ENCODE measurements at regions not wholly inside any gene's neighbourhood (a gene's known extent, or its start where the extent isn't known, plus 50 kb on each side); places are given as distances from the start of the nearest gene placed in this dataset.
"Not testable (repeated sequence)": the region's sequence is repeated elsewhere in the genome, so short reads cannot be mapped to it uniquely, and the experiment has no call there.

GRCh38 chr12:34142430-34142829 is 120.1 kb downstream of the ALG10 start:
- H3K27me3 ChIP-seq (ENCODE audit: insufficient read depth, insufficient read length): no peaks in the 10 kb centered on the region
- TF ChIP-seq YY1 (IDR thresholded peaks at IDR 0.05; ENCODE audit: insufficient read depth, insufficient read length) (no peak), SUZ12 (IDR thresholded peaks at IDR 0.05; ENCODE audit: extremely low read depth, insufficient read depth, insufficient read length) (no peak), ZNF274 (IDR thresholded peaks at IDR 0.05; ENCODE audit: low read depth, low read length) (no peak)
- H3K9ac ChIP-seq (ENCODE audit: insufficient read length, low read depth): no peak overlapping the region
- no peaks in the 10 kb centered on the region for H3K36me3 ChIP-seq (ENCODE audit: insufficient read depth, insufficient read length, low read length)
- H3K4me1 ChIP-seq (ENCODE audit: insufficient read depth, insufficient read length): no peaks in the 10 kb centered on the region
- H3K4me3 ChIP-seq (ENCODE audit: insufficient read length, low read depth): no peak overlapping the region
- no peaks in the 10 kb centered on the region for H3K9me3 ChIP-seq (ENCODE audit: insufficient read depth, low read length)
- DNase-seq (ENCODE audit: low read depth, low spot score): no peak

- TF ChIP-seq ZNF274 (IDR thresholded peaks at IDR 0.05; ENCODE audit: low read depth, low read length) (no peak), YY1 (IDR thresholded peaks at IDR 0.05; ENCODE audit: insufficient read depth, insufficient read length) (no peak), SUZ12 (IDR thresholded peaks at IDR 0.05; ENCODE audit: extremely low read depth, insufficient read depth, insufficient read length) (no peak)
- H3K27me3 ChIP-seq (ENCODE audit: insufficient read depth, insufficient read length): no peaks in the 10 kb centered on the region
- DNase-seq (ENCODE audit: low read depth, low spot score): no peak
- H3K9ac ChIP-seq (ENCODE audit: insufficient read length, low read depth): no peak overlapping the region
- no peak overlapping the region for H3K4me3 ChIP-seq (ENCODE audit: insufficient read length, low read depth)
- H3K36me3 ChIP-seq (ENCODE audit: insufficient read depth, insufficient read length, low read length): no peaks in the 10 kb centered on the region
- H3K9me3 ChIP-seq (ENCODE audit: insufficient read depth, low read length): no peaks in the 10 kb centered on the region
- H3K4me1 ChIP-seq (ENCODE audit: insufficient read depth, insufficient read length): no peaks in the 10 kb centered on the region
Measured at GRCh38 chr12:34151019-34151418, 128.7 kb downstream of the ALG10 start.

GRCh38 chr12:34163443-34163842 is 141.1 kb downstream of the ALG10 start:
- H3K9ac ChIP-seq (ENCODE audit: insufficient read length, low read depth): no peak overlapping the region
- no peaks in the 10 kb centered on the region for H3K36me3 ChIP-seq (ENCODE audit: insufficient read depth, insufficient read length, low read length)
- no peaks in the 10 kb centered on the region; the same call in 1 of the 2 replicates for H3K9me3 ChIP-seq (ENCODE audit: insufficient read depth, low read length)
- no peak for TF ChIP-seq ZNF274 (IDR thresholded peaks at IDR 0.05; ENCODE audit: low read depth, low read length)
- no peak for TF ChIP-seq YY1 (IDR thresholded peaks at IDR 0.05; ENCODE audit: insufficient read depth, insufficient read length)
- TF ChIP-seq SUZ12 (IDR thresholded peaks at IDR 0.05; ENCODE audit: extremely low read depth, insufficient read depth, insufficient read length): no peak
- H3K27me3 ChIP-seq (ENCODE audit: insufficient read depth, insufficient read length): no peaks in the 10 kb centered on the region
- H3K4me1 ChIP-seq (ENCODE audit: insufficient read depth, insufficient read length): no peaks in the 10 kb centered on the region
- no peak for DNase-seq (ENCODE audit: low read depth, low spot score)
- no peak overlapping the region for H3K4me3 ChIP-seq (ENCODE audit: insufficient read length, low read depth)

DNA sequence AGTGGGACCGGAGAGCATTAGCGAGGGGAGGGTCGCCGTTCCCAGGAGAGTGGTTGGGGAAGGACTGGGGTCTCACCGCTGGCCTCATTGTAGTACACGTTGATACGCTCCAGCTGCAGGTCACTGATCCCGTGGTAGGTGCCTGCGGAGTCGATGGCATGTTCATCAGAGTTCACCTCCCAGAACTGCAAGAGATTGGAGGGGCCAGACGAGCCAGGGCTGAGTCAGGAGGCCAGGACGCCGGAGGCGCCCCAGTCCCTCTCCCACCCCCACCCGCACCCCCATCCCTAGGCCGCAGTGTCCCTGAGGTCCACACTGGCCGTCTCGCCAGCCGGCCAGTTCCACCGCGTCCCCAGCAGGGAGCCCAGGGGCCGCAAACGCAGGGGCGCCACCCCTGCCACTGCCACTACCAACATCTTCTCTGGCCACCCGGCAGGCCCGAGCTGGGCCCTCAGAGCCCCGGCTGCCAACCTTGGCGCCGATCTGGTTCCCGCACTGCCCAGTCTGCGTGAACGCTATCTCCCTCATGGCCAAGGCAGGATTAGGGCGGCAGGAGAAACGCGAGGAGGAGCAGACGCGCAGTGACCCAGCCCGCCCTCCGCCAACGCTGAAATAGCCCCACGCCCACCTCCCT is 144.2 kb downstream of the ALG10 start:
- no peak for DNase-seq (ENCODE audit: low read depth, low spot score)
- H3K4me1 ChIP-seq (ENCODE audit: insufficient read depth, insufficient read length): no peaks in the 10 kb centered on the region
- no peak overlapping the region for H3K4me3 ChIP-seq (ENCODE audit: insufficient read length, low read depth)
- no peaks in the 10 kb centered on the region for H3K27me3 ChIP-seq (ENCODE audit: insufficient read depth, insufficient read length)
- H3K36me3 ChIP-seq (ENCODE audit: insufficient read depth, insufficient read length, low read length): no peaks in the 10 kb centered on the region
- TF ChIP-seq YY1 (IDR thresholded peaks at IDR 0.05; ENCODE audit: insufficient read depth, insufficient read length): no peak
- no peak for TF ChIP-seq SUZ12 (IDR thresholded peaks at IDR 0.05; ENCODE audit: extremely low read depth, insufficient read depth, insufficient read length)
- TF ChIP-seq ZNF274 (IDR thresholded peaks at IDR 0.05; ENCODE audit: low read depth, low read length): no peak
- no peak overlapping the region for H3K9ac ChIP-seq (ENCODE audit: insufficient read length, low read depth)
- H3K9me3 ChIP-seq (ENCODE audit: insufficient read depth, low read length): no peaks in the 10 kb centered on the region

- not testable (repeated sequence) for H3K9me3 ChIP-seq (ENCODE audit: insufficient read depth, low read length); H3K4me3 ChIP-seq (ENCODE audit: insufficient read length, low read depth); H3K27me3 ChIP-seq (ENCODE audit: insufficient read depth, insufficient read length); H3K9ac ChIP-seq (ENCODE audit: insufficient read length, low read depth); DNase-seq (ENCODE audit: low read depth, low spot score); H3K4me1 ChIP-seq (ENCODE audit: insufficient read depth, insufficient read length); H3K36me3 ChIP-seq (ENCODE audit: insufficient read depth, insufficient read length, low read length)
Measured at GRCh38 chr12:34168507-34168906, 146.2 kb downstream of the ALG10 start.

- no peak overlapping the region for H3K4me3 ChIP-seq (ENCODE audit: insufficient read length, low read depth)
- no peak for DNase-seq (ENCODE audit: low read depth, low spot score)
- no peaks in the 10 kb centered on the region; the same call in 1 of the 2 replicates for H3K9me3 ChIP-seq (ENCODE audit: insufficient read depth, low read length)
- no peaks in the 10 kb centered on the region for H3K4me1 ChIP-seq (ENCODE audit: insufficient read depth, insufficient read length)
- TF ChIP-seq YY1 (IDR thresholded peaks at IDR 0.05; ENCODE audit: insufficient read depth, insufficient read length) (no peak), SUZ12 (IDR thresholded peaks at IDR 0.05; ENCODE audit: extremely low read depth, insufficient read depth, insufficient read length) (no peak), ZNF274 (IDR thresholded peaks at IDR 0.05; ENCODE audit: low read depth, low read length) (no peak)
- H3K9ac ChIP-seq (ENCODE audit: insufficient read length, low read depth): no peak overlapping the region
- H3K36me3 ChIP-seq (ENCODE audit: insufficient read depth, insufficient read length, low read length): no peaks in the 10 kb centered on the region
- no peaks in the 10 kb centered on the region for H3K27me3 ChIP-seq (ENCODE audit: insufficient read depth, insufficient read length)
Measured at GRCh38 chr12:34186492-34186891, 164.2 kb downstream of the ALG10 start.

GRCh38 chr12:34188974-34189373 is 166.7 kb downstream of the ALG10 start:
- DNase-seq (ENCODE audit: low read depth, low spot score): no peak
- Histone ChIP-seq H3K4me3 (ENCODE audit: insufficient read length, low read depth) (no peak overlapping the region), H3K9ac (ENCODE audit: insufficient read length, low read depth) (no peak overlapping the region), H3K4me1 (ENCODE audit: insufficient read depth, insufficient read length) (no peaks in the 10 kb centered on the region), H3K9me3 (ENCODE audit: insufficient read depth, low read length) (no peaks in the 10 kb centered on the region), H3K36me3 (ENCODE audit: insufficient read depth, insufficient read length, low read length) (no peaks in the 10 kb centered on the region), H3K27me3 (ENCODE audit: insufficient read depth, insufficient read length) (no peaks in the 10 kb centered on the region)
- no peak for TF ChIP-seq YY1 (IDR thresholded peaks at IDR 0.05; ENCODE audit: insufficient read depth, insufficient read length)
- no peak for TF ChIP-seq ZNF274 (IDR thresholded peaks at IDR 0.05; ENCODE audit: low read depth, low read length)
- no peak for TF ChIP-seq SUZ12 (IDR thresholded peaks at IDR 0.05; ENCODE audit: extremely low read depth, insufficient read depth, insufficient read length)
